ENCODE measurements at regions not wholly inside any gene's neighbourhood (a gene's known extent, or its start where the extent isn't known, plus 50 kb on each side); places are given as distances from the start of the nearest gene placed in this dataset.

DNA sequence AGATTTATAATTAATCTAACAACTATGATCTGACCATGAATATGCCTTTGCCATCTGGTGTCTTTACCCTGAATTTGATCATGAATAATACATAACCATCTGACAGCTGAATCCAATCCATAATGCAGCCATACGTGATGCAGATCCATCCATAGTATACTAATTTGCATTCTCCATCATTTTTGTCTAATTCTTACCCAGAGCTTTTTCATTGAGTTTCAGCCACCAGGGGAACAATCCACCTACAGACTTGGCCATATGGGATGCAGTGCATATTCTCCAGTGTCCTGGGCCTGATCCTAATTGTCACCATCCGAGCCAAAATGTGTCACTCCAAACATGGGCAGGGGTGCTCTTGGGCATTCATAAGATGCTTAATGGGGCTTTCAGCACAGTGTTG lies 227.2 kb upstream of the CRIM1 start:
- TF ChIP-seq, protein P1, sequence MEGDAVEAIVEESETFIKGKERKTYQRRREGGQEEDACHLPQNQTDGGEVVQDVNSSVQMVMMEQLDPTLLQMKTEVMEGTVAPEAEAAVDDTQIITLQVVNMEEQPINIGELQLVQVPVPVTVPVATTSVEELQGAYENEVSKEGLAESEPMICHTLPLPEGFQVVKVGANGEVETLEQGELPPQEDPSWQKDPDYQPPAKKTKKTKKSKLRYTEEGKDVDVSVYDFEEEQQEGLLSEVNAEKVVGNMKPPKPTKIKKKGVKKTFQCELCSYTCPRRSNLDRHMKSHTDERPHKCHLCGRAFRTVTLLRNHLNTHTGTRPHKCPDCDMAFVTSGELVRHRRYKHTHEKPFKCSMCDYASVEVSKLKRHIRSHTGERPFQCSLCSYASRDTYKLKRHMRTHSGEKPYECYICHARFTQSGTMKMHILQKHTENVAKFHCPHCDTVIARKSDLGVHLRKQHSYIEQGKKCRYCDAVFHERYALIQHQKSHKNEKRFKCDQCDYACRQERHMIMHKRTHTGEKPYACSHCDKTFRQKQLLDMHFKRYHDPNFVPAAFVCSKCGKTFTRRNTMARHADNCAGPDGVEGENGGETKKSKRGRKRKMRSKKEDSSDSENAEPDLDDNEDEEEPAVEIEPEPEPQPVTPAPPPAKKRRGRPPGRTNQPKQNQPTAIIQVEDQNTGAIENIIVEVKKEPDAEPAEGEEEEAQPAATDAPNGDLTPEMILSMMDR (IDR thresholded peaks at IDR 0.05), result no peak
- no peak for TF ChIP-seq GABPA (IDR thresholded peaks at IDR 0.05; ENCODE audit: low read depth)
- no peak for TF ChIP-seq FOXM1 (IDR thresholded peaks at IDR 0.05; ENCODE audit: low read depth)
- TF ChIP-seq, protein P2, sequence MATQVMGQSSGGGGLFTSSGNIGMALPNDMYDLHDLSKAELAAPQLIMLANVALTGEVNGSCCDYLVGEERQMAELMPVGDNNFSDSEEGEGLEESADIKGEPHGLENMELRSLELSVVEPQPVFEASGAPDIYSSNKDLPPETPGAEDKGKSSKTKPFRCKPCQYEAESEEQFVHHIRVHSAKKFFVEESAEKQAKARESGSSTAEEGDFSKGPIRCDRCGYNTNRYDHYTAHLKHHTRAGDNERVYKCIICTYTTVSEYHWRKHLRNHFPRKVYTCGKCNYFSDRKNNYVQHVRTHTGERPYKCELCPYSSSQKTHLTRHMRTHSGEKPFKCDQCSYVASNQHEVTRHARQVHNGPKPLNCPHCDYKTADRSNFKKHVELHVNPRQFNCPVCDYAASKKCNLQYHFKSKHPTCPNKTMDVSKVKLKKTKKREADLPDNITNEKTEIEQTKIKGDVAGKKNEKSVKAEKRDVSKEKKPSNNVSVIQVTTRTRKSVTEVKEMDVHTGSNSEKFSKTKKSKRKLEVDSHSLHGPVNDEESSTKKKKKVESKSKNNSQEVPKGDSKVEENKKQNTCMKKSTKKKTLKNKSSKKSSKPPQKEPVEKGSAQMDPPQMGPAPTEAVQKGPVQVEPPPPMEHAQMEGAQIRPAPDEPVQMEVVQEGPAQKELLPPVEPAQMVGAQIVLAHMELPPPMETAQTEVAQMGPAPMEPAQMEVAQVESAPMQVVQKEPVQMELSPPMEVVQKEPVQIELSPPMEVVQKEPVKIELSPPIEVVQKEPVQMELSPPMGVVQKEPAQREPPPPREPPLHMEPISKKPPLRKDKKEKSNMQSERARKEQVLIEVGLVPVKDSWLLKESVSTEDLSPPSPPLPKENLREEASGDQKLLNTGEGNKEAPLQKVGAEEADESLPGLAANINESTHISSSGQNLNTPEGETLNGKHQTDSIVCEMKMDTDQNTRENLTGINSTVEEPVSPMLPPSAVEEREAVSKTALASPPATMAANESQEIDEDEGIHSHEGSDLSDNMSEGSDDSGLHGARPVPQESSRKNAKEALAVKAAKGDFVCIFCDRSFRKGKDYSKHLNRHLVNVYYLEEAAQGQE (IDR thresholded peaks at IDR 0.05; ENCODE audit: low read depth, low read length), result no peak
- TF ChIP-seq NFIC (IDR thresholded peaks at IDR 0.05; ENCODE audit: borderline replicate concordance), result no peak
- TF ChIP-seq EZH2phosphoT487 (IDR thresholded peaks at IDR 0.05; ENCODE audit: borderline replicate concordance, low read depth), result no peak
- no peak for TF ChIP-seq EP300 (IDR thresholded peaks at IDR 0.05; ENCODE audit: borderline replicate concordance in 1 of 2, low read depth in 1 of 2, low read length in 1 of 2)
- no peak for TF ChIP-seq YY1 (IDR thresholded peaks at IDR 0.05; ENCODE audit: low read depth)
- TF ChIP-seq, protein P3, sequence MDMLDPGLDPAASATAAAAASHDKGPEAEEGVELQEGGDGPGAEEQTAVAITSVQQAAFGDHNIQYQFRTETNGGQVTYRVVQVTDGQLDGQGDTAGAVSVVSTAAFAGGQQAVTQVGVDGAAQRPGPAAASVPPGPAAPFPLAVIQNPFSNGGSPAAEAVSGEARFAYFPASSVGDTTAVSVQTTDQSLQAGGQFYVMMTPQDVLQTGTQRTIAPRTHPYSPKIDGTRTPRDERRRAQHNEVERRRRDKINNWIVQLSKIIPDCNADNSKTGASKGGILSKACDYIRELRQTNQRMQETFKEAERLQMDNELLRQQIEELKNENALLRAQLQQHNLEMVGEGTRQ (IDR thresholded peaks at IDR 0.05; ENCODE audit: borderline replicate concordance, low read depth, low read length), result no peak
- TF ChIP-seq MXI1 (IDR thresholded peaks at IDR 0.05; ENCODE audit: low read depth, low read length), result no peak
- no peak for TF ChIP-seq POLR2AphosphoS5 (IDR thresholded peaks at IDR 0.05; ENCODE audit: low read depth, low read length)
- no peak for TF ChIP-seq NRF1 (IDR thresholded peaks at IDR 0.05; ENCODE audit: low read depth, low read length)
- no peak for TF ChIP-seq SMC3 (IDR thresholded peaks at IDR 0.05; ENCODE audit: low read depth, low read length)
- TF ChIP-seq TEAD4 (IDR thresholded peaks at IDR 0.05; ENCODE audit: borderline replicate concordance, insufficient read depth), result no peak

Data from SK-N-SH (cell line).